ENCODE measurements at regions not wholly inside any gene's neighbourhood (a gene's known extent, or its start where the extent isn't known, plus 50 kb on each side); places are given as distances from the start of the nearest gene placed in this dataset.

GRCh38 chr2:134141598-134142340 lies 112.1 kb upstream of the MGAT5 start:
- Histone ChIP-seq H4K20me1 (ENCODE audit: insufficient read depth, low read length) (peaks cover 77% of the 10 kb centered on the region), H2BK120ac (ENCODE audit: low read depth, low read length) (no peak overlapping the region), H2BK15ac (ENCODE audit: low read depth, low read length) (no peak overlapping the region), H3K9ac (ENCODE audit: low read depth, low read length) (no peak overlapping the region), H3K9me1 (ENCODE audit: insufficient read depth, low read length) (peaks cover 30% of the 10 kb centered on the region), H2AFZ (replicated peaks; ENCODE audit: low read length, poor library complexity) (no peak overlapping the region), H3K14ac (replicated peaks; ENCODE audit: low read depth, low read length) (no peak overlapping the region), H3K79me1 (ENCODE audit: low read depth in 1 of 2, low read length in 2 of 2) (peaks cover 71 to 91% of the 10 kb centered on the region in 2 experiments), H3K4ac (ENCODE audit: low read depth, low read length) (no peak overlapping the region), H2BK20ac (ENCODE audit: low read depth, low read length) (no peak overlapping the region), H3K4me1 (ENCODE audit: control insufficient read depth, insufficient read depth, low read length) (peaks cover 23% of the 10 kb centered on the region), H3K4me3 (ENCODE audit: insufficient read depth, low read depth, low read length) (no peak overlapping the region), H3K56ac (ENCODE audit: extremely low read depth, insufficient read depth, low read length) (no peak overlapping the region), H3K36me3 (ENCODE audit: control insufficient read depth, insufficient read depth, low read length) (peaks cover 15% of the 10 kb centered on the region), H3K18ac (ENCODE audit: low read depth, low read length) (no peak overlapping the region), H3K27me3 (ENCODE audit: control insufficient read depth, insufficient read depth, low read length) (no peaks in the 10 kb centered on the region), H4K8ac (ENCODE audit: low read depth in 2 of 2, low read length in 2 of 2) (no peak overlapping the region; a peak in 1 of 4 replicates), H3K9me3 (ENCODE audit: control insufficient read depth, insufficient read depth, low read length) (no peaks in the 10 kb centered on the region), H3K27ac (ENCODE audit: insufficient read depth, low read length) (no peak overlapping the region), H4K91ac (ENCODE audit: insufficient read depth, low read depth, low read length) (peak overlapping the region; percentile 6; the same call in 1 of the 2 replicates), H3K23ac (ENCODE audit: low read depth, low read length) (no peak overlapping the region), H2AK5ac (ENCODE audit: low read depth, low read length) (peak overlapping the region; percentile 56; the same call in 1 of the 2 replicates), H2BK5ac (ENCODE audit: low read depth, low read length, poor library complexity, severe bottlenecking) (no peak overlapping the region), H3K4me2 (ENCODE audit: low read depth, low read length) (no peak overlapping the region), H4K5ac (ENCODE audit: low read depth, low read length) (no peak overlapping the region), H2AK9ac (replicated peaks; ENCODE audit: low read depth, low read length, poor library complexity) (no peak overlapping the region)
- ChIA-PET POLR2A (ENCODE audit: unreplicated experiment) (no interaction called here), CTCF (no interaction called here)
- DNase-seq (no peak), ATAC-seq (ENCODE audit: low read depth) (no peak)
- WGBS, 2 experiments (ENCODE audit: extremely low coverage in 2 of 2, insufficient read length in 1 of 2) = 94% methylated on average over 2 of the region's 6 CpGs; no CpG with 5 or more reads in 1 of the 2 experiments
- dilution Hi-C loops (cut with HindIII; ENCODE audit: low sequenced_read_pairs, unreplicated experiment) = no loop called here
- intact Hi-C loops (cut with micrococcal nuclease) = no loop called here
- TF ChIP-seq BHLHE40 (IDR thresholded peaks at IDR 0.05; ENCODE audit: low read depth, low read length) (no peak), ELK1 (IDR thresholded peaks at IDR 0.05; ENCODE audit: borderline replicate concordance, low read depth, low read length) (no peak), FOS (IDR thresholded peaks at IDR 0.05; ENCODE audit: low read depth, low read length) (no peak), CEBPB (IDR thresholded peaks at IDR 0.05; ENCODE audit: low read depth, low read length) (no peak), POLR2A (IDR thresholded peaks at IDR 0.05; ENCODE audit: low read depth, low read length) (no peak), RFX5 (IDR thresholded peaks at IDR 0.05; ENCODE audit: low read depth, low read length) (no peak), MXI1 (IDR thresholded peaks at IDR 0.05; ENCODE audit: borderline replicate concordance, low read depth, low read length) (no peak), RAD21 (IDR thresholded peaks at IDR 0.05; ENCODE audit: low read length) (no peak), USF2 (IDR thresholded peaks at IDR 0.05; ENCODE audit: low read depth, low read length) (no peak), MAFK (IDR thresholded peaks at IDR 0.05; ENCODE audit: low read depth, low read length) (no peak), NFE2L2 (IDR thresholded peaks at IDR 0.05; ENCODE audit: low read depth, low read length) (no peak), MAZ (IDR thresholded peaks at IDR 0.05; ENCODE audit: borderline replicate concordance, low read depth, low read length) (no peak), RCOR1 (IDR thresholded peaks at IDR 0.05; ENCODE audit: insufficient replicate concordance, low read length) (no peak), CHD1 (IDR thresholded peaks at IDR 0.05; ENCODE audit: low read depth, low read length) (no peak)
- in situ Hi-C loops (cut with MboI; ENCODE audit: low sequenced_read_pairs) = no loop called here
- BruUV-seq (replicated peaks) = no TSS peak
